Peyer's patch (tissue), 4 donors: ENCODE measurements at regions not wholly inside any gene's neighbourhood (a gene's known extent, or its start where the extent isn't known, plus 50 kb on each side); places are given as distances from the start of the nearest gene placed in this dataset.

ENCODE experiments used
- DNase-seq, 3 donors: peaks; one replicate each; pipeline ENCODE4 v3.0.0-alpha.2; 2017 to 2019
- H3K27ac ChIP-seq, 4 donors: fragments of 200-600 bp; sonication (generic); one replicate each; pipeline ENCODE4 v1.5.1; 2016 to 2019
- H3K27me3 ChIP-seq, 2 donors: fragments of 200-600 bp; sonication (generic); one replicate each; pipeline ENCODE4 v1.5.1; 2019
- H3K36me3 ChIP-seq, 3 donors: fragments of 200-600 bp; sonication (generic); one replicate each; pipeline ENCODE4 v1.5.1; 2016 to 2019
- H3K4me1 ChIP-seq, 4 donors: fragments of 200-600 bp; sonication (generic); one replicate each; pipeline ENCODE4 v1.5.1; 2016 to 2019
- H3K4me3 ChIP-seq, 4 donors: fragments of 200-600 bp; sonication (generic); 1 replicate in 3 of 4; 2 replicates in 1 of 4; pipeline ENCODE4 v1.5.1; 2016 to 2019; ENCODE audit warnings: mild to moderate bottlenecking in 1 of 4
- H3K9me3 ChIP-seq, 4 donors: fragments of 200-600 bp; sonication (generic); one replicate each; pipeline ENCODE4 v1.5.1; 2016 to 2019; ENCODE audit warnings: mild to moderate bottlenecking in 1 of 4
- POLR2A ChIP-seq, 2 donors: fragments of 450-650 bp; IDR thresholded peaks; one replicate each; pipeline ENCODE4 v1.5.1; 2017; ENCODE audit warnings: antibody characterized with exemption in 2 of 2, mild to moderate bottlenecking in 2 of 2, moderate library complexity in 2 of 2
- TF ChIP-seq, protein P1 (sequence below), 6 experiments: fragments of 450-650 bp in 4 of 6; fragments of 200-600 bp in 2 of 6; sonication (generic) in 1 of 6; IDR thresholded peaks; one replicate each; pipeline ENCODE4 v1.5.1; 2017 to 2019; ENCODE audit warnings: antibody characterized with exemption in 6 of 6, mild to moderate bottlenecking in 3 of 6, moderate library complexity in 1 of 6

DNA sequence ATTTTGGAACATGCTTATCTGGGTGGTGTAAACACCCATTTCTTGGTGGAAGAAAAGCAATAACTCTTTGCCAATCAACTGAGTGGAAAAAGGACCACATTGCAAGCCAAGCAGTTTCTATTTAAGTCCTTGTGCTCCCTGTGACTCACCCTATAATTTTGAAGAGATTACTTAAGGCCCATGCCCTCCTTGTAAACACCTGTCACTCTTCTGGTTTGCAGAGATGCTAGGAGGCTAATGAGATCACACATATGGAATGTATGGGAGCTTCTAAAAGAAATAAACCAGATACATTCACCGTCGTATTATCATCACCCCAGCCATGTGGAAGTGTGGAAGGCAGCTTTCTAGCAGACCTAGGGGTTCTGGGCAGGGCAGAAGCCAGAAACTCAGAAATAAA, 337.1 kb downstream of the GADD45G start:
- DNase-seq: no peak
- Histone ChIP-seq H3K9me3 (no peaks in the 10 kb centered on the region), H3K27me3 (no peaks in the 10 kb centered on the region), H3K4me3 (no peak overlapping the region), H3K27ac (peak overlapping the region in 1 of 4 donors; percentile 24), H3K36me3 (no peaks in the 10 kb centered on the region), H3K4me1 (no peaks in the 10 kb centered on the region)
- TF ChIP-seq POLR2A (IDR thresholded peaks at IDR 0.05): no peak
- TF ChIP-seq, protein P1, sequence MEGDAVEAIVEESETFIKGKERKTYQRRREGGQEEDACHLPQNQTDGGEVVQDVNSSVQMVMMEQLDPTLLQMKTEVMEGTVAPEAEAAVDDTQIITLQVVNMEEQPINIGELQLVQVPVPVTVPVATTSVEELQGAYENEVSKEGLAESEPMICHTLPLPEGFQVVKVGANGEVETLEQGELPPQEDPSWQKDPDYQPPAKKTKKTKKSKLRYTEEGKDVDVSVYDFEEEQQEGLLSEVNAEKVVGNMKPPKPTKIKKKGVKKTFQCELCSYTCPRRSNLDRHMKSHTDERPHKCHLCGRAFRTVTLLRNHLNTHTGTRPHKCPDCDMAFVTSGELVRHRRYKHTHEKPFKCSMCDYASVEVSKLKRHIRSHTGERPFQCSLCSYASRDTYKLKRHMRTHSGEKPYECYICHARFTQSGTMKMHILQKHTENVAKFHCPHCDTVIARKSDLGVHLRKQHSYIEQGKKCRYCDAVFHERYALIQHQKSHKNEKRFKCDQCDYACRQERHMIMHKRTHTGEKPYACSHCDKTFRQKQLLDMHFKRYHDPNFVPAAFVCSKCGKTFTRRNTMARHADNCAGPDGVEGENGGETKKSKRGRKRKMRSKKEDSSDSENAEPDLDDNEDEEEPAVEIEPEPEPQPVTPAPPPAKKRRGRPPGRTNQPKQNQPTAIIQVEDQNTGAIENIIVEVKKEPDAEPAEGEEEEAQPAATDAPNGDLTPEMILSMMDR (IDR thresholded peaks at IDR 0.05): no peak

- H3K4me3 ChIP-seq: no peak overlapping the region
- DNase-seq: no peak
- no peaks in the 10 kb centered on the region for H3K4me1 ChIP-seq
- H3K9me3 ChIP-seq: no peaks in the 10 kb centered on the region
- no peak for TF ChIP-seq POLR2A (IDR thresholded peaks at IDR 0.05)
- TF ChIP-seq, protein P1 (IDR thresholded peaks at IDR 0.05): no peak
- H3K27me3 ChIP-seq: no peaks in the 10 kb centered on the region
- no peaks in the 10 kb centered on the region for H3K36me3 ChIP-seq
- peak overlapping the region in 1 of 4 donors; percentile 24 for H3K27ac ChIP-seq
Measured at GRCh38 chr9:89942643-89943042, 337.8 kb downstream of the GADD45G start.

GRCh38 chr9:89943309-89943708, 338.5 kb downstream of the GADD45G start:
- Histone ChIP-seq H3K27ac (peak overlapping the region in 1 of 4 donors; percentile 7), H3K9me3 (no peaks in the 10 kb centered on the region), H3K4me3 (no peak overlapping the region), H3K27me3 (no peaks in the 10 kb centered on the region), H3K4me1 (no peaks in the 10 kb centered on the region), H3K36me3 (no peaks in the 10 kb centered on the region)
- DNase-seq: no peak
- TF ChIP-seq, protein P1 (IDR thresholded peaks at IDR 0.05): no peak
- no peak for TF ChIP-seq POLR2A (IDR thresholded peaks at IDR 0.05)

- Histone ChIP-seq H3K4me1 (no peaks in the 10 kb centered on the region), H3K27me3 (no peaks in the 10 kb centered on the region), H3K4me3 (no peak overlapping the region), H3K36me3 (no peaks in the 10 kb centered on the region), H3K9me3 (no peaks in the 10 kb centered on the region), H3K27ac (peak overlapping the region in 1 of 4 donors; percentile 7)
- TF ChIP-seq, protein P1 (IDR thresholded peaks at IDR 0.05): no peak
- no peak for TF ChIP-seq POLR2A (IDR thresholded peaks at IDR 0.05)
- no peak for DNase-seq
Measured at GRCh38 chr9:89943728-89944127, 338.9 kb downstream of the GADD45G start.

- no peak for DNase-seq
- H3K9me3 ChIP-seq: no peaks in the 10 kb centered on the region
- no peaks in the 10 kb centered on the region for H3K36me3 ChIP-seq
- TF ChIP-seq, protein P1 (IDR thresholded peaks at IDR 0.05): no peak
- TF ChIP-seq POLR2A (IDR thresholded peaks at IDR 0.05): no peak
- no peaks in the 10 kb centered on the region for H3K4me1 ChIP-seq
- H3K4me3 ChIP-seq: no peak overlapping the region
- H3K27ac ChIP-seq: no peak overlapping the region
- no peaks in the 10 kb centered on the region for H3K27me3 ChIP-seq
Measured at GRCh38 chr9:89945133-89945532, 340.3 kb downstream of the GADD45G start.

DNA sequence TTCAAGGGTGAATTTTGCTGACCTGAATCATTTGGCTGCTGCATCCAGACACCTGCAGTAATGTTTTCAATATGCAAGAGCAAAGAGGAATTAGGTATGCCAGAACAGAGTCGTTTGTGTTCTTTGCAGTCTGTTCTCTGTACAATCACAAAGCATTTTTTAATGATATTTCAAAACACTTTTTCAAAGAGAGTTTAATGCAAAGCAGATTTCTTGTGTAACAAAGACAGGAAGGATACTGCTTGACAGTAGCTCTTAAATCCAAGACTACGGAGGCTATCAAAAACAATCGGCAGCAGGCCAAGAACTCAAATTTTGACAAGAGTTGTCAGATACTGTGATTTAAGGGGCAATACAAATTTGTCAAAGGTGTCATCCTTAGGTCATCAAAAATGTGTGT, 341.9 kb downstream of the GADD45G start:
- TF ChIP-seq, protein P1 (IDR thresholded peaks at IDR 0.05): no peak
- no peak for TF ChIP-seq POLR2A (IDR thresholded peaks at IDR 0.05)
- Histone ChIP-seq H3K4me1 (no peaks in the 10 kb centered on the region), H3K9me3 (no peaks in the 10 kb centered on the region), H3K4me3 (no peak overlapping the region), H3K36me3 (no peaks in the 10 kb centered on the region), H3K27ac (no peak overlapping the region), H3K27me3 (no peaks in the 10 kb centered on the region)
- no peak for DNase-seq
